Fibroblast of gingiva (primary cell): ENCODE measurements at regions not wholly inside any gene's neighbourhood (a gene's known extent, or its start where the extent isn't known, plus 50 kb on each side); places are given as distances from the start of the nearest gene placed in this dataset.

Experiments used
- DNase-seq: peaks from one replicate; pipeline ENCODE4 v3.0.0-alpha.2; 2011; ENCODE audit warnings: low read depth

DNA sequence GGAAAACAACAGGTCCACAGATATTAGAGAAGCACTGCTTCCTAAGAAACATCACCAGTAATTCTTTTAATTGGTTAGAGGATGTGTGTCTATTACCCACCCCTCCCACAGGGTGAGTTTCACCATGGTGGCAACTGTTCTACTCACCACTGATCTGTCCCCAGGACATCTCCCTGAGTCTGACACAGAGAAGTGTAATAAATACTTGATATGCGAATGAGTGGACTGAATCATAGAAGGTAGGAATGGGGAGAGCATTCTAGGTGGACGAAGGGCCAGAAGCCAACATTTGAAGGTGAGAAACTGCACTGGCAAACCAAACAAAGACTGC is 452.7 kb upstream of the PROK2 start:
- DNase-seq = no peak

- DNase-seq = peak; percentile 88
Measured at GRCh38 chr3:72234391-72234790, 449.4 kb upstream of the PROK2 start.

GRCh38 chr3:72233571-72233970 is 448.6 kb upstream of the PROK2 start:
- DNase-seq = no peak

DNA sequence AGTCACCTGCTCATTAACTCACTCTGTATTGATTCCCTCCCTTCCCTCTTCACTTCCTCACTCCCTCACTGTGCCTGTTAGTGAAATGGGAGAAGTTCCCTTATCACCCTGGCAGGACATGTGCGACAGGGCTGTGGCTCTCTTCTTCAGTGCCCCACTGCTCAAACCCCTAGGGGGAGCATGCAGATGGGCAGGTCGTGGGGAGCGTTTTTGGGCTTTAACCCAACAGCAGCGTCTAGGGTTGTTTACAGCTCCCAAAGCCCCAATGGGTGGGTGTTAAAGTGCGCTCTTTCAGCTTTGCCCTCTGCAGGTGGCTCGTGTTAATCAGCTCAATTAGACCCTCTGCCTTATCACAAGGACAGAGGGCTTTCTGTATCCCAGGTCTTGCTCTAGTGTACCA is 447.8 kb upstream of the PROK2 start:
- no peak for DNase-seq

GRCh38 chr3:72232331-72232730 is 447.4 kb upstream of the PROK2 start:
- DNase-seq = no peak

- DNase-seq = no peak
Measured at GRCh38 chr3:72231439-72232196, 446.7 kb upstream of the PROK2 start.

DNA sequence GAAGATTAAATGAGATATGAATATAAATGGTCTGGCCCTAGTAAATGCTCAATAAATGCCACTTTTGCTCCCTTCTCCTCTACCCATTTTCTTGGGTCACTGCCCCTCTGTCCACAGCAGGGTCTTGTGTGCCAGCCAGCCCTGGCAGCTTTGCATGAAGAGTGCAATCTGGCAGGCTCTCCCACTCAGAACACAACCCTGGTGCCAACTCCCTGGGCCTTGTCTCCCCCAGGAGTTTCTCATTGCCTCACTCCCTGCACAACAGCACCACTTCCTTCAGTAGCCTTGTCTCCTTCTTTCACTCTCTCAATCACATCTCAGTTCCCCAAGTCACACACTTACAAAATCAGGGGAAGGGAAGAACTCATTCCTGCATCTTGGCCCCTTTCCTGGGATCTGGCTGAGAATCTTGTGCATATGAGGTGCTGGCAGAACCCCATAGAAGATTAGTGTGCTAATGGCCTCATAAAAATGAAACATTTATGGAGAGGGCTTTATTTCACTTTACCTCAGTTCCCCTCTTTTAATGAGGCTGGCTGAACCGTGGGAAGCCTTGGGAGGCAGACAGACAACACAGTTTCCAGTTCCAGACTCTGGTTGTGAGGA is 445.9 kb upstream of the PROK2 start:
- peak; percentile 49 for DNase-seq

GRCh38 chr3:72229952-72230351 is 445.0 kb upstream of the PROK2 start:
- DNase-seq = no peak

DNA sequence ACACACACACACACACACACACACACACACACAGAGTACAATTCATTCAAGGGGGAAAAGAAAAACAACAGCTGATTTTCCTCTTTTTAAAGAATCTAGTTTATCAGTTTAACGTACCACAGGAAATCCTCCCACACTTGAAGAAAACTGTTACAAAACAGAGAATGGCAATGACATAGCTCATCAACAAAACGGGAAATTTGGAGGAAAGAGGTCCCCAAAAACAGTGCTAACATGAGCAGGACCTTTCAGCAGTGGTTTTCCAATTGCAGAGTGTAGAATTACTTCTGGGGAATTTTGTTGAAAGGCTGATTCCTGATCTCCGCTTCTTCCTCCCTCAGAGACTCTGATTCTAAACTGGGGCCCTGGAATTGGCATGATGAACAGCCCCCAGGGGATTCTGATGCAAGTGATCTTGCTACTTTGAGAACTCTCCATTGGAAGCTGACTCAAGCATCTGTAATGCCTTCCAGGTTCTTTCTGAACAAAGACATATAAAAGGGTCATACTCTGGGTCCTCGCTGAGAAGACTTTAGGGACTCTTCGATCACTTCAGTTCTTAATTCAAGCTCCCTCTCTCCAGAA is 442.6 kb upstream of the PROK2 start:
- DNase-seq = peak; percentile 35

GRCh38 chr3:72224804-72225509 is 440.0 kb upstream of the PROK2 start:
- DNase-seq = no peak

DNA sequence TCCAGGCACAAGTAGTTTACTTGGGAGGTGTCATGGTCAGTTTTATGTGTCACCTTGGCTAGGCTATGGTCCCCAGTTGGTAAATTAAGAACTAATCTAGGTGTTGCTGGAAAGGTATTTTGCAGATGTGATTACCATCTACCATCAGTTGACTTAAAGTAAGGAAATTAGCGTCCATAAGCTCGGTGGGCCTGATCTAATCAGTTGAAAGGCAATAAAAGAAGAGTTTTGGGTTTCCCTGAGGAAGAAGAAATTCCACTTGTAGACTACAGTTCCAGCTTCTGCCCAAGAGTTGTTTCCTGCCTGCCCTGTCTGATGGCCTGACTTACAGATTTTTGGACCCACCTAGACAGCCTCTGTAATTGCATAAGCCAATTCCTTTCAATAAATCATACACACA is 438.7 kb upstream of the PROK2 start:
- DNase-seq = no peak

GRCh38 chr3:72223116-72223515 is 438.2 kb upstream of the PROK2 start:
- peak; percentile 66 for DNase-seq

GRCh38 chr3:72222410-72222809 is 437.5 kb upstream of the PROK2 start:
- no peak for DNase-seq

- no peak for DNase-seq
Measured at GRCh38 chr3:72220946-72221345, 436.0 kb upstream of the PROK2 start.

DNA sequence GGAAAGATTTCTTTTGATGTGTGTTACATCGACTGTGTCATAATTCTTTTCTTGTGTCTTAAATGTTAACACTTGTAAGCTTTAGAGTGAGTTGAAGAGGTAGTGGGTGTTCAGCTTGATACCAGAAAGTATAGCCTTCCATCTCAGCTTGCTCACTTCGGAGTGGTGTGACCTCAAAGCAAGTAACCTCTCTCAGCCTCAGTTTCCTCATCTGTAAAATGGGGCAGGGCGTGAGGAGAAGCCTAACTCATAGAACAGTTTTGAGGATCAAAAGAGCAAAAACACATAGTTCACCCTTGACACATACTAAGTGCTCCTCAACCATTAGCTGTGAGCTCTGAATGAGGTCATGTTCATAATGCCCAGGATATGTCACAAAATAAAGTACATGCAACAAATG is 434.8 kb upstream of the PROK2 start:
- no peak for DNase-seq

- no peak for DNase-seq
Measured at GRCh38 chr3:72217570-72217969, 432.6 kb upstream of the PROK2 start.

DNA sequence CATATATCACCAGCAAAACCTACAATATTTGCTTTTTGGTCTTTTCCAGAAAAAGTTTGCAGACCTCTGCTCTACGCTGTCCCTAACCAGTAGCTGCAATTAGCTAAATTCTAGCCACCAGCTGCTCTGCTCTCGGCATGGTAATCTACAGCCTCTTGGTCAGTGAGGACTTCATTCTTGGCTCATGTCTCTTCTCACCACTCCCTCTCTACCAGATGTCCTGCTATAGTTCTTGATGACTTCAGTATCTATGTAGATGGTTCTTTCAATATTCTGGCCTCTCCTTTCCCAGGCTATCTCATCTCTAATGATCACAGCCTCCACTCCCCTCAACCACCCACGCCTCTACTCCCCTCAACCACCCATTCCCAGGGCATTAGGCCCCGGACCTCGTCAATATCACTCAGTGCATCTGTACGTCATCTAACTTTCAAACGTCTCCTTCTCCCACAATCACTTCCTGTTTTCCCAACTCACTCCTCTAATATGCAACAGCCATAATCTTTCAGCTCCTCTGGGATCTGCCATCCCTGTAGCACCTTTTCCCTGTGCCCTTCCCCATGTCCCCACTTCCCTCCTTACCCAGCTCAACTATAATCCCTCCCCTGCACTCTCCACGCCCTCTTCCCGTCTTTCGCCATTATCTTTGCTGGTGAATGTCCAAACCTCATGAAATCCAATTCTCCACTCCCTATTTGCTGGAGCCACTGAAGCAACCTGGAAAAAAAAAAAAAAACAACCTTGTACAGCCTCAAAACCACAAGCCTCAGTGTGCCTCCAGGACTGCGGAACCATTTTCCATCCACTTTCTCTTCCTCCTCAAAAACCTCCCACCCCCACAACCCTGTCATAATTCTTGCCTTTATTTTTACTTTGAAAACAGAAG is 429.4 kb upstream of the PROK2 start:
- no peak for DNase-seq

DNA sequence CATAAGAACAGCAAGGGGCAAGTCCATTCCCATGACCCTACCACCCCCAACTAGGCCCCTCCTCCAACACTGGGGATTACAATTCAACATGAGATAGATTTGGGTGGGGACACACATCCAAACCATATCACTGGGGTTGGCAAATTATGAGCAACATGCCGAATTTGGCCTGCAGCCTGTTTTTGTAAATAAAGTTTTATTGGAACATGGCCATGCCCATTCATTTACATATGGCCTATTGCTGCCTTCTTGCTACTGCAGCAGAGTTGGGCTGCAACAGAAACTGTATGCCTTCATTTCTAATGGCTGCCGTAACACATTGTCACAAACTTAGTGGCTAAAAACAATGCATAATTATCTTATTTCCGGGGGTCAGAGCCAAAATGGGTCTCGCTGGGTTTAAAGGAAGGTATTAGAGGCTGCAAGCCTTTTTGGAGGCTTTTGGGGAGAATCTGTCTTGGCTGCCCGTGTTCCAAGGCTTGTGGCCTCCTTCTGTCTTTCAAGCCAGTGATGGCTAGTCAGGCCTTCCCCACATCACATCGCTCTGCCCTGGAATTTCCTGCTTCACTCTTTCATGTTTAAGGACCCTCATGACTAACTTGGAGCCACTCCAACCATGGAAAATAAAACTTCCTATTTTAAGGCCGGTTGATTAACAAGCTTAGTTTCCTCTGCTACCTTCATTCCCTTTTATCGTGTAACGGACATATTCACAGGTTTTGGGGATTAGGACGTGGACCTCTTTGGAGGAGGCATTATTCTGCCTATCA is 428.5 kb upstream of the PROK2 start:
- DNase-seq = no peak

DNA sequence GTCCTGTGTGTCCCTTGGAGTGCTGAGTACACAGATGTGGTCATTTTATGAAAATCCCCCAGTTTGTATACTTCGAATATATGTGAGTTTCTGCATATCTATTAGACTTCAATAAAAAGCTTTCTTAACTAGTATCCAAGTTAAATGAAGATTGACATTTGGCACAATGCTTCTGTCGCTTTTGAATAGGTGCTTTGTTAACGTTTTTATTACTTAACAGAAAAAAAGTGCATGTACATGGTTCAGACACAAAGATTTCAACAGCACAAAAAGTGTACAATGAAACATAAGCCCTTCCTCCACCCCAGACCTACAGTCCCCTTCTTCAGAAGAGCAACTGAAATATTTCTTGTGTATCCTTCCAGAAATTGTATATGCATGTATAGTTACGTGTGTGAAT is 427.4 kb upstream of the PROK2 start:
- no peak for DNase-seq

DNA sequence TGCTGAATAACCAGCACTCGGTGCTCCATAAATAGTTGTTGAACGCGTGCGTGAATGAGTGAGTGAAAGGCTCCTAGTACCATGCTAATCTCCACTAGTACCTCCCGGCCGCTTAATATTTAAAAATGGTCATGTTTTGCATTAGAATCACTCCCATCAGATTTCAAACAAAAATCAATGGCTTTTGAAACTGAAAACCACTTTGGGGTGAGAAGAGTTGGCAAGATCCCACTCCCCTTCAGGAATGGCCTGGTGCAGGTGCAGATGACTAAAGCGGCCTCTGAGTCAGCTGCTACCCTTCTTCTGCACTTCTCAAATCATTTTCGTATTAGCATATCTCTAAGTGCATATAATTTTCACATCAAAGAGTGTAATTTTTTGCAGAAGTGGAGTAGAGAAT is 425.3 kb upstream of the PROK2 start:
- DNase-seq = no peak

- DNase-seq = no peak
Measured at GRCh38 chr3:72205297-72205826, 420.4 kb upstream of the PROK2 start.
